GM23338 (cell line): ENCODE measurements at regions not wholly inside any gene's neighbourhood (a gene's known extent, or its start where the extent isn't known, plus 50 kb on each side); places are given as distances from the start of the nearest gene placed in this dataset.

Experiments
- CREB1 ChIP-seq: fragments of 250-450 bp; sonication (Bioruptor Pico); IDR thresholded peaks from 2 replicates; pipeline ENCODE4 v1.5.0; 2020; ENCODE audit warnings: low read depth, mild to moderate bottlenecking, moderate library complexity
- EZH2 ChIP-seq: fragments of 200-600 bp; sonication (generic); IDR thresholded peaks from one replicate; pipeline ENCODE4 v1.8.0; 2017; ENCODE audit warnings: antibody characterized with exemption, mild to moderate bottlenecking, low read depth; ENCODE audit not compliant: unreplicated experiment
- EZH2phosphoT487 ChIP-seq: fragments of 200-600 bp; sonication (generic); IDR thresholded peaks from one replicate; pipeline ENCODE4 v1.8.1; 2018; ENCODE audit warnings: antibody characterized with exemption; ENCODE audit not compliant: unreplicated experiment
- STAT1 ChIP-seq: IDR thresholded peaks from one replicate; pipeline ENCODE4 v1.6.1; 2016; ENCODE audit warnings: antibody characterized with exemption; ENCODE audit not compliant: unreplicated experiment
- ZNF331 ChIP-seq: fragments of 250-450 bp; sonication (Bioruptor Pico); IDR thresholded peaks from 2 replicates; pipeline ENCODE4 v1.5.0; 2020; ENCODE audit warnings: low read depth, mild to moderate bottlenecking, moderate library complexity
- TF ChIP-seq, protein P1 (sequence below), 2 experiments: fragments of 200-600 bp in 1 of 2; sonication (generic) in 1 of 2; conservative IDR thresholded peaks; 2 replicates each; pipeline versions ENCODE4 v1.5.1 to v1.6.1; 2016 to 2017; ENCODE audit warnings: antibody characterized with exemption in 2 of 2, low read depth in 2 of 2, mild to moderate bottlenecking in 2 of 2, moderate library complexity in 1 of 2
- TF ChIP-seq, protein P2 (sequence below): IDR thresholded peaks from one replicate; pipeline ENCODE4 v1.6.1; 2018; ENCODE audit warnings: antibody characterized with exemption; ENCODE audit not compliant: unreplicated experiment
- TF ChIP-seq, protein P3 (sequence below): IDR thresholded peaks from 2 replicates; pipeline ENCODE4 v1.6.1; 2016; ENCODE audit warnings: antibody characterized with exemption
- TF ChIP-seq, protein P4 (sequence below): fragments of 250-450 bp; sonication (Bioruptor Pico); IDR thresholded peaks from 2 replicates; pipeline ENCODE4 v1.5.0; 2020; ENCODE audit warnings: mild to moderate bottlenecking, moderate library complexity

DNA sequence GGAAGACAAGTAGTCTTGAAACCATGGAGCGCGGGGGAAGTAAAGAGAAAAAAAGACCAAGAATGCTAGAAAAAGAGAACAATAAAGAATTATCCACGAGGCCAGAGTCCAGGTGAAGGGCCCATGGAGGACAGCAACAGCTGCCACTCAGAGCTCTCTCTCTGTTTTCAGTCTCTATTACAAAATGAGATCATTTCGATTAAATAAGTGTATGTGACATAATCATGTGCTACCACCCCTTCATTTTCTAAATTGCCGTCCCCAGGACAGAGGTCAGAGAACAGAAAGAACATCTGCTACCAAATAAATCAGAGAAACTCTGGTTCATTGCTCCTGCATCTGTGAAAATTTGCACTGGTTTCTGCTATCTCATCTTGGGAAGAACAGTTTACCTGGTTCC is 838.7 kb downstream of the RNF144A start:
- TF ChIP-seq, protein P1, sequence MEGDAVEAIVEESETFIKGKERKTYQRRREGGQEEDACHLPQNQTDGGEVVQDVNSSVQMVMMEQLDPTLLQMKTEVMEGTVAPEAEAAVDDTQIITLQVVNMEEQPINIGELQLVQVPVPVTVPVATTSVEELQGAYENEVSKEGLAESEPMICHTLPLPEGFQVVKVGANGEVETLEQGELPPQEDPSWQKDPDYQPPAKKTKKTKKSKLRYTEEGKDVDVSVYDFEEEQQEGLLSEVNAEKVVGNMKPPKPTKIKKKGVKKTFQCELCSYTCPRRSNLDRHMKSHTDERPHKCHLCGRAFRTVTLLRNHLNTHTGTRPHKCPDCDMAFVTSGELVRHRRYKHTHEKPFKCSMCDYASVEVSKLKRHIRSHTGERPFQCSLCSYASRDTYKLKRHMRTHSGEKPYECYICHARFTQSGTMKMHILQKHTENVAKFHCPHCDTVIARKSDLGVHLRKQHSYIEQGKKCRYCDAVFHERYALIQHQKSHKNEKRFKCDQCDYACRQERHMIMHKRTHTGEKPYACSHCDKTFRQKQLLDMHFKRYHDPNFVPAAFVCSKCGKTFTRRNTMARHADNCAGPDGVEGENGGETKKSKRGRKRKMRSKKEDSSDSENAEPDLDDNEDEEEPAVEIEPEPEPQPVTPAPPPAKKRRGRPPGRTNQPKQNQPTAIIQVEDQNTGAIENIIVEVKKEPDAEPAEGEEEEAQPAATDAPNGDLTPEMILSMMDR (conservative IDR thresholded peaks at IDR 0.05; ENCODE audit: low read depth in 2 of 2): no peak
- TF ChIP-seq CREB1 (CRISPR knock-in tag) (no peak), EZH2phosphoT487 (no peak), EZH2 (no peak), ZNF331 (CRISPR knock-in tag) (no peak), STAT1 (no peak)
- TF ChIP-seq, protein P2, sequence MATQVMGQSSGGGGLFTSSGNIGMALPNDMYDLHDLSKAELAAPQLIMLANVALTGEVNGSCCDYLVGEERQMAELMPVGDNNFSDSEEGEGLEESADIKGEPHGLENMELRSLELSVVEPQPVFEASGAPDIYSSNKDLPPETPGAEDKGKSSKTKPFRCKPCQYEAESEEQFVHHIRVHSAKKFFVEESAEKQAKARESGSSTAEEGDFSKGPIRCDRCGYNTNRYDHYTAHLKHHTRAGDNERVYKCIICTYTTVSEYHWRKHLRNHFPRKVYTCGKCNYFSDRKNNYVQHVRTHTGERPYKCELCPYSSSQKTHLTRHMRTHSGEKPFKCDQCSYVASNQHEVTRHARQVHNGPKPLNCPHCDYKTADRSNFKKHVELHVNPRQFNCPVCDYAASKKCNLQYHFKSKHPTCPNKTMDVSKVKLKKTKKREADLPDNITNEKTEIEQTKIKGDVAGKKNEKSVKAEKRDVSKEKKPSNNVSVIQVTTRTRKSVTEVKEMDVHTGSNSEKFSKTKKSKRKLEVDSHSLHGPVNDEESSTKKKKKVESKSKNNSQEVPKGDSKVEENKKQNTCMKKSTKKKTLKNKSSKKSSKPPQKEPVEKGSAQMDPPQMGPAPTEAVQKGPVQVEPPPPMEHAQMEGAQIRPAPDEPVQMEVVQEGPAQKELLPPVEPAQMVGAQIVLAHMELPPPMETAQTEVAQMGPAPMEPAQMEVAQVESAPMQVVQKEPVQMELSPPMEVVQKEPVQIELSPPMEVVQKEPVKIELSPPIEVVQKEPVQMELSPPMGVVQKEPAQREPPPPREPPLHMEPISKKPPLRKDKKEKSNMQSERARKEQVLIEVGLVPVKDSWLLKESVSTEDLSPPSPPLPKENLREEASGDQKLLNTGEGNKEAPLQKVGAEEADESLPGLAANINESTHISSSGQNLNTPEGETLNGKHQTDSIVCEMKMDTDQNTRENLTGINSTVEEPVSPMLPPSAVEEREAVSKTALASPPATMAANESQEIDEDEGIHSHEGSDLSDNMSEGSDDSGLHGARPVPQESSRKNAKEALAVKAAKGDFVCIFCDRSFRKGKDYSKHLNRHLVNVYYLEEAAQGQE: no peak
- TF ChIP-seq, protein P3, sequence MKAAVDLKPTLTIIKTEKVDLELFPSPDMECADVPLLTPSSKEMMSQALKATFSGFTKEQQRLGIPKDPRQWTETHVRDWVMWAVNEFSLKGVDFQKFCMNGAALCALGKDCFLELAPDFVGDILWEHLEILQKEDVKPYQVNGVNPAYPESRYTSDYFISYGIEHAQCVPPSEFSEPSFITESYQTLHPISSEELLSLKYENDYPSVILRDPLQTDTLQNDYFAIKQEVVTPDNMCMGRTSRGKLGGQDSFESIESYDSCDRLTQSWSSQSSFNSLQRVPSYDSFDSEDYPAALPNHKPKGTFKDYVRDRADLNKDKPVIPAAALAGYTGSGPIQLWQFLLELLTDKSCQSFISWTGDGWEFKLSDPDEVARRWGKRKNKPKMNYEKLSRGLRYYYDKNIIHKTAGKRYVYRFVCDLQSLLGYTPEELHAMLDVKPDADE: no peak
- TF ChIP-seq, protein P4, sequence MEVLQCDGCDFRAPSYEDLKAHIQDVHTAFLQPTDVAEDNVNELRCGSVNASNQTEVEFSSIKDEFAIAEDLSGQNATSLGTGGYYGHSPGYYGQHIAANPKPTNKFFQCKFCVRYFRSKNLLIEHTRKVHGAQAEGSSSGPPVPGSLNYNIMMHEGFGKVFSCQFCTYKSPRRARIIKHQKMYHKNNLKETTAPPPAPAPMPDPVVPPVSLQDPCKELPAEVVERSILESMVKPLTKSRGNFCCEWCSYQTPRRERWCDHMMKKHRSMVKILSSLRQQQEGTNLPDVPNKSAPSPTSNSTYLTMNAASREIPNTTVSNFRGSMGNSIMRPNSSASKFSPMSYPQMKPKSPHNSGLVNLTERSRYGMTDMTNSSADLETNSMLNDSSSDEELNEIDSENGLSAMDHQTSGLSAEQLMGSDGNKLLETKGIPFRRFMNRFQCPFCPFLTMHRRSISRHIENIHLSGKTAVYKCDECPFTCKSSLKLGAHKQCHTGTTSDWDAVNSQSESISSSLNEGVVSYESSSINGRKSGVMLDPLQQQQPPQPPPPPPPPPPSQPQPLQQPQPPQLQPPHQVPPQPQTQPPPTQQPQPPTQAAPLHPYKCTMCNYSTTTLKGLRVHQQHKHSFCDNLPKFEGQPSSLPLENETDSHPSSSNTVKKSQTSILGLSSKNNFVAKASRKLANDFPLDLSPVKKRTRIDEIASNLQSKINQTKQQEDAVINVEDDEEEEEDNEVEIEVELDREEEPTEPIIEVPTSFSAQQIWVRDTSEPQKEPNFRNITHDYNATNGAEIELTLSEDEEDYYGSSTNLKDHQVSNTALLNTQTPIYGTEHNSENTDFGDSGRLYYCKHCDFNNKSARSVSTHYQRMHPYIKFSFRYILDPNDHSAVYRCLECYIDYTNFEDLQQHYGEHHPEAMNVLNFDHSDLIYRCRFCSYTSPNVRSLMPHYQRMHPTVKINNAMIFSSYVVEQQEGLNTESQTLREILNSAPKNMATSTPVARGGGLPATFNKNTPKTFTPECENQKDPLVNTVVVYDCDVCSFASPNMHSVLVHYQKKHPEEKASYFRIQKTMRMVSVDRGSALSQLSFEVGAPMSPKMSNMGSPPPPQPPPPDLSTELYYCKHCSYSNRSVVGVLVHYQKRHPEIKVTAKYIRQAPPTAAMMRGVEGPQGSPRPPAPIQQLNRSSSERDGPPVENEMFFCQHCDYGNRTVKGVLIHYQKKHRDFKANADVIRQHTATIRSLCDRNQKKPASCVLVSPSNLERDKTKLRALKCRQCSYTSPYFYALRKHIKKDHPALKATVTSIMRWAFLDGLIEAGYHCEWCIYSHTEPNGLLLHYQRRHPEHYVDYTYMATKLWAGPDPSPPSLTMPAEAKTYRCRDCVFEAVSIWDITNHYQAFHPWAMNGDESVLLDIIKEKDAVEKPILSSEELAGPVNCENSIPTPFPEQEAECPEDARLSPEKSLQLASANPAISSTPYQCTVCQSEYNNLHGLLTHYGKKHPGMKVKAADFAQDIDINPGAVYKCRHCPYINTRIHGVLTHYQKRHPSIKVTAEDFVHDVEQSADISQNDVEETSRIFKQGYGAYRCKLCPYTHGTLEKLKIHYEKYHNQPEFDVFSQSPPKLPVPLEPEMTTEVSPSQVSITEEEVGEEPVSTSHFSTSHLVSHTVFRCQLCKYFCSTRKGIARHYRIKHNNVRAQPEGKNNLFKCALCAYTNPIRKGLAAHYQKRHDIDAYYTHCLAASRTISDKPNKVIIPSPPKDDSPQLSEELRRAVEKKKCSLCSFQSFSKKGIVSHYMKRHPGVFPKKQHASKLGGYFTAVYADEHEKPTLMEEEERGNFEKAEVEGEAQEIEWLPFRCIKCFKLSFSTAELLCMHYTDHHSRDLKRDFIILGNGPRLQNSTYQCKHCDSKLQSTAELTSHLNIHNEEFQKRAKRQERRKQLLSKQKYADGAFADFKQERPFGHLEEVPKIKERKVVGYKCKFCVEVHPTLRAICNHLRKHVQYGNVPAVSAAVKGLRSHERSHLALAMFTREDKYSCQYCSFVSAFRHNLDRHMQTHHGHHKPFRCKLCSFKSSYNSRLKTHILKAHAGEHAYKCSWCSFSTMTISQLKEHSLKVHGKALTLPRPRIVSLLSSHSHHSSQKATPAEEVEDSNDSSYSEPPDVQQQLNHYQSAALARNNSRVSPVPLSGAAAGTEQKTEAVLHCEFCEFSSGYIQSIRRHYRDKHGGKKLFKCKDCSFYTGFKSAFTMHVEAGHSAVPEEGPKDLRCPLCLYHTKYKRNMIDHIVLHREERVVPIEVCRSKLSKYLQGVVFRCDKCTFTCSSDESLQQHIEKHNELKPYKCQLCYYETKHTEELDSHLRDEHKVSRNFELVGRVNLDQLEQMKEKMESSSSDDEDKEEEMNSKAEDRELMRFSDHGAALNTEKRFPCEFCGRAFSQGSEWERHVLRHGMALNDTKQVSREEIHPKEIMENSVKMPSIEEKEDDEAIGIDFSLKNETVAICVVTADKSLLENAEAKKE (CRISPR knock-in tag): no peak
